ENCODE measurements at regions not wholly inside any gene's neighbourhood (a gene's known extent, or its start where the extent isn't known, plus 50 kb on each side); places are given as distances from the start of the nearest gene placed in this dataset.

DNA sequence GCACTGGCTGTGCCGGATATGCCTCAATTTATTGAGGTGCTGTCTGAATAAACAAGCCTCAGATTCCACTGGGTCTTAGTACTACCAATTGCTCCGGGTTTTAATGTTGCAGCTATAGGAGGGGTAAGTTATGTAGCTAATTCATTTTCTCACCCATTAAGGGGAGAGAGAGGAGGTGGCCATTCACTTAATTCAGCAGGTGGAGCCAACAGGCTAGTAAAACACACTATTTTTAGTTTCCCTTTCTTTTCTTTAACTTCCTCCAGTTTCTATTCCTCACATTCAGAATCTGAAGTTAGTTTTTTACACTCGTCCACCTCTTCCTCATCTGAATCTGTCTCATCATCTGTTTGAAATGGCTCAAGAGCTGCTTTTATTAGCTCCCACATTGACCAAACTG is 105.6 kb upstream of the CDH10 start:
- no peak for TF ChIP-seq CTCF (IDR thresholded peaks at IDR 0.05; ENCODE audit: borderline replicate concordance, extremely low read depth, insufficient read depth)
- Histone ChIP-seq H3K9ac (ENCODE audit: low read length in 3 of 3) (no peak overlapping the region), H3K36me3 (ENCODE audit: control insufficient read depth in 2 of 3, insufficient read depth in 3 of 3, low read length in 3 of 3) (no peaks in the 10 kb centered on the region), H3K27me3 (ENCODE audit: control insufficient read depth, insufficient read depth, low read length) (no peaks in the 10 kb centered on the region), H3K9me3 (ENCODE audit: control insufficient read depth in 2 of 3, insufficient read depth in 1 of 3, low read length in 3 of 3) (no peaks in the 10 kb centered on the region), H3K27ac (ENCODE audit: low read depth in 2 of 2, low read length in 2 of 2) (no peak overlapping the region), H3K4me1 (ENCODE audit: control insufficient read depth in 2 of 3, insufficient read depth in 2 of 3, low read depth in 1 of 3, low read length in 3 of 3) (no peaks in the 10 kb centered on the region), H3K4me3 (ENCODE audit: low read length in 3 of 3) (no peak overlapping the region)
- DNase-seq = no peak
- no peak for FAIRE-seq
- intact Hi-C loops (cut with DNase I) = no loop called here

DNA sequence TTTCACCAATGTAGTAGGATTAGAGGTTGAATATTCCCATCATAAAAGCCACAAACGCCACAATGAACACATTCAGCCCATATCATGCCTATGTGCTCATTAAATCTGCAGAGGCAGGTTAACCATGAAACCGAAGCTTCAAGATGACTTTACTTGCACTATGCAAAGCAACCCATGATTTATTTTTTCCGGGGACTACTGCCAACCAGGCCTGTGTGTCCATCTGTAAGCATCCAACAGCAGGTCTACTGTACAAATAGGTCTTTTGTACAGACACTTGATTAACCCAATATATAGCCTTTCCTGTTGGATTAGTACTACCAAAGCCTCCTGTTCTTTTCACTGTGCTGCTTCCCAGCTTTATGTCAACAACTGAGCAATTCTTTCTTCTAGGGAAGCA is 104.9 kb upstream of the CDH10 start:
- Histone ChIP-seq H3K4me1 (ENCODE audit: control insufficient read depth in 2 of 3, insufficient read depth in 2 of 3, low read depth in 1 of 3, low read length in 3 of 3) (no peaks in the 10 kb centered on the region), H3K27me3 (ENCODE audit: control insufficient read depth, insufficient read depth, low read length) (no peaks in the 10 kb centered on the region), H3K4me3 (ENCODE audit: low read length in 3 of 3) (no peak overlapping the region), H3K9me3 (ENCODE audit: control insufficient read depth in 2 of 3, insufficient read depth in 1 of 3, low read length in 3 of 3) (no peaks in the 10 kb centered on the region), H3K9ac (ENCODE audit: low read length in 3 of 3) (no peak overlapping the region), H3K36me3 (ENCODE audit: control insufficient read depth in 2 of 3, insufficient read depth in 3 of 3, low read length in 3 of 3) (no peaks in the 10 kb centered on the region), H3K27ac (ENCODE audit: low read depth in 2 of 2, low read length in 2 of 2) (no peak overlapping the region)
- no peak for TF ChIP-seq CTCF (IDR thresholded peaks at IDR 0.05; ENCODE audit: borderline replicate concordance, extremely low read depth, insufficient read depth)
- DNase-seq (no peak), FAIRE-seq (no peak)
- intact Hi-C loops (cut with DNase I) = no loop called here

DNA sequence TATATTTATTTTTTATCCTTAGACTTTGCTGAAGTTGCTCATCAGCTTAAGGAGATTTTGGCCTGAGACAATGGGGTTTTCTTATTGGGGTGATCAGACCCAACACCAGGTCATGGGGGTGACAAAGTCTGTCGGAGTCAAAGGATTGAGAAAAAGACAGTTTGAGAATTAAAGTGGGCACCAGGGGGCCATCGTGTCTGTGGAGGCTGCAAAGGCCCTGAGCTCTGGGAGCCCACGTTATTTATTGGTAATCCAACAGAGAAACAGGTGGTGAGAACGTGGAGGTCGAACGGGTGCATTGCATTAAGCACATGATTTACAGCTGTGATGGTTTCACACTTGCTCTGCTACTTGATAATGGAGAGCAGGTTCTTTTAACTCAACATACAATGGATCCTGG is 102.5 kb upstream of the CDH10 start:
- FAIRE-seq (no peak), DNase-seq (no peak)
- Histone ChIP-seq H3K9me3 (ENCODE audit: control insufficient read depth in 2 of 3, insufficient read depth in 1 of 3, low read length in 3 of 3) (no peaks in the 10 kb centered on the region), H3K36me3 (ENCODE audit: control insufficient read depth in 2 of 3, insufficient read depth in 3 of 3, low read length in 3 of 3) (no peaks in the 10 kb centered on the region), H3K4me3 (ENCODE audit: low read length in 3 of 3) (no peak overlapping the region), H3K4me1 (ENCODE audit: control insufficient read depth in 2 of 3, insufficient read depth in 2 of 3, low read depth in 1 of 3, low read length in 3 of 3) (no peaks in the 10 kb centered on the region), H3K9ac (ENCODE audit: low read length in 3 of 3) (no peak overlapping the region), H3K27ac (ENCODE audit: low read depth in 2 of 2, low read length in 2 of 2) (no peak overlapping the region), H3K27me3 (ENCODE audit: control insufficient read depth, insufficient read depth, low read length) (no peaks in the 10 kb centered on the region)
- TF ChIP-seq CTCF (IDR thresholded peaks at IDR 0.05; ENCODE audit: borderline replicate concordance, extremely low read depth, insufficient read depth) = no peak
- intact Hi-C loops (cut with DNase I) = no loop called here

GRCh38 chr5:24742334-24742733 is 97.6 kb upstream of the CDH10 start:
- H3K9ac ChIP-seq (ENCODE audit: low read length in 3 of 3) = no peak overlapping the region
- no peaks in the 10 kb centered on the region for H3K9me3 ChIP-seq (ENCODE audit: control insufficient read depth in 2 of 3, insufficient read depth in 1 of 3, low read length in 3 of 3)
- TF ChIP-seq CTCF (IDR thresholded peaks at IDR 0.05; ENCODE audit: borderline replicate concordance, extremely low read depth, insufficient read depth) = no peak
- no peak for DNase-seq
- no peaks in the 10 kb centered on the region for H3K27me3 ChIP-seq (ENCODE audit: control insufficient read depth, insufficient read depth, low read length)
- H3K36me3 ChIP-seq (ENCODE audit: control insufficient read depth in 2 of 3, insufficient read depth in 3 of 3, low read length in 3 of 3) = no peaks in the 10 kb centered on the region
- FAIRE-seq = no peak
- H3K4me3 ChIP-seq (ENCODE audit: low read length in 3 of 3) = no peak overlapping the region
- H3K4me1 ChIP-seq (ENCODE audit: control insufficient read depth in 2 of 3, insufficient read depth in 2 of 3, low read depth in 1 of 3, low read length in 3 of 3) = no peaks in the 10 kb centered on the region
- intact Hi-C loops (cut with DNase I) = no loop called here
- H3K27ac ChIP-seq (ENCODE audit: low read depth in 2 of 2, low read length in 2 of 2) = no peak overlapping the region
